SK-N-DZ (cell line): ENCODE measurements at regions not wholly inside any gene's neighbourhood (a gene's known extent, or its start where the extent isn't known, plus 50 kb on each side); places are given as distances from the start of the nearest gene placed in this dataset.

Experiments
- DNase-seq: peaks from one replicate; pipeline ENCODE4 v3.0.0-alpha.2; 2015; ENCODE audit warnings: low spot score

DNA sequence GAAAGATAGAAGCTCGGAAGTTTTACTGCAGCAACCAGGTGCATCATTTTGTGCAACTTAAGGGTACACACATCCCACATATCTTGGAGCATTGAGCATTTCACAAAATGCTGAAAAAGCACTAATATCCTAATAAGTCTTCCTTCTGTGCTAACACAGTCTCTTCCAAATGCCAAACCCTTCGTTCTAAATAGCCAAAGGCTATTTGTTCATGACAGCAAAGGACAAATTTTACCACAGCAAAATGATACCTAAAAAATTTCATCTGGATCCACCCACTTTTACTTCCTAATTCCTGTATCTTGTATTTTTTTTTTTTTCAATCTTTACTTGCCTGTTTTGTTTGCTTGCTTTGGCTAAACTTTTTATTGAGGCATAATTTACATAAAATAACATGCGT lies 435.0 kb downstream of the RND3 start:
- DNase-seq: no peak

DNA sequence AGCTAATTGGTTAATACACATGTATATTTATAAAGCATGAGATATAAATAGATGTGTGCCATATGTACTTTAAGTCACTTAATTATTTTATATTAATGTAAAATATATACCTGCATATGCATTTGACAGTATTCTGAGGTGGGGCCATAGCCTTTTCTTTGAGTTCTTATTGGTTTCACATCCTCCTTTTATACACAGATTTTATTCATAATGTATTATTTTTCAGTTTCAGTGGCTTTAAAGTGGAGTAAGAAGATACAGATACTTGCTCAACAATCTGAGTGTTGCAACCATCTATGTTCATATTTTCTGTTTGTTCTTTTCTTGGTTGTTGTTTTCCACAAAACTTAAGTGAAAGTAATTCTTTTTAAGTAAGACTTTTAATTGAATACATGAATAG lies 436.5 kb downstream of the RND3 start:
- DNase-seq: no peak

DNA sequence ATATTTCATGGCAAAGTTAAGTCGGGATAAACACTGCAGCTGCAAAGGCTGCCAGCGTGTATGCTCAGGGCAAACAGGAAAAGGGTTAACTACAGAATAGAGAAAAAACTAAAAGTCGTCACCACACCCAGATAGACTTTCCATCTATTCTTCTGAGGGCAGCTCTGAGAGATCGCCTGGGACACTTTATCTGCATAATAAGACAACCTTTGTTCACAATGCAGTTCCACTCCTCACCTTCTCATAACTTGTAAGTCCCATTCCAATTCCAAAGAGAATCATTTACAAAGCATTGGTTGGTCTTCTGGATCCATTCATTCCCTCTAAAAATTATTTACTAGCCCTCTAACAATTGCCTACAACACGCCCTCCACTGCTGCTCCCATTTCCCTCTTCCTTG lies 437.4 kb downstream of the RND3 start:
- no peak for DNase-seq

DNA sequence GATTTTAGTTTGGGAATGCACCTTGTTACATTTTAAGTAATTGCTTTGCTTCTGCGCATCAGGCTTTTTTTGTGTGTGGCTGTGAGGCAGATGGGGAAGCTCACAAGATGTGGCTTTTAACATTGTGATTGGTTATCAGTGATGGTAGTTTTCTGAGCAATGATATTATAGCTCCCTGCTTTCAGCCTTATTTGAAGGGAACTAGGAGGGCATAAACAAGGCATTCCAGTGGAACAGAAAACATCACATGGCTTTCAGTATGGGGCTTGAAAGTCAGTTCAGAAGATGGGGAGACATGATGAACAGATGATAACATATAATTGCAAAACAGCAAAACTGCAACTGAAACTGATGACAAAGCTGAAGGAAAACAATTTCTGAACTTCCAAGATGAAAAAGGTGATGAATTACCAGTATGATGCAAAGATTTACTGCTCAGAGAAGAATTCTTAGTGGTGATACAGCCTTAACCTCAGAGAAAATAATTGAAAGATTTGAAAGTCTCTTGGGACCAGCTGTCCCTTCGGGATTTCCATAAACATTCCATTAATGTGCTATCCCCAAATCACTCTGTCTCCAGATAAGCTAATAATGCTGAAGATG lies 439.7 kb downstream of the RND3 start:
- no peak for DNase-seq

DNA sequence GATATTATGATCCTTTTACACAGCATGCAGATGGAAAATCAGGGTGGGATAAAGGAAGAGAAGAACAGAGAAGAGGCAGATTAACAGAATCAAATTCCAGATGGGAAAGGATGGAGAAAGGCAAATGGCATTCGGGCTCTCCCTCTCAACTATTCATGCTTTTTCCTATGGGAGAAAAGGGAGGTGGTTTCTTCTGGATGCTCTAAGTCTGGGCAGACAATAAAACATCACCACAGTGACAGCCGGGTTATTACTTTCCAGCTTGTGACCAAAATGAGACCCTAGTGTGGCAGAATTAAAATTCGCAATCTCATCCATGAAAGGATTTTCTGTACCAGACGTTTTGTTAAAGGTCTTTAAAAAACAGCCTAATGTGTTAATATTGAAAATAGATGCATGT lies 440.7 kb downstream of the RND3 start:
- DNase-seq: no peak

DNA sequence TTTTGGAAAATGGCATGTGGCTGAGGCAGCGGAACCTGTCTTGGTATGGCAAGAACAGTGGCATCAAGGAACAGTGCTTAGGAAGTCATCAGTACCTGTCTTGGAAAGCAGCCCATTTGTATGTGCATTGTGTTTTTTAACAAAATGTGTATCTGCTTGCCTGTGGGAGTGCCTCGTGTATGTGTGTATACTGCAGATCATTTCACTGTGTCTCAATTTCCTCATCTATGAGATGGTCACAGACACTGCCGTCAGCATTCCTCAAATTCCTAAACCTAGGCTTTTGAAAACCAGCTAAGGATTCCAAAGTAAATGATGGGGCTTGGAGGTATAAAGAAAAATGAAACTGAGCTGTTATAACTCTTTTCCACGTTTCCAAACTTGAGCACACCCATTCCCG lies 441.3 kb downstream of the RND3 start:
- no peak for DNase-seq

DNA sequence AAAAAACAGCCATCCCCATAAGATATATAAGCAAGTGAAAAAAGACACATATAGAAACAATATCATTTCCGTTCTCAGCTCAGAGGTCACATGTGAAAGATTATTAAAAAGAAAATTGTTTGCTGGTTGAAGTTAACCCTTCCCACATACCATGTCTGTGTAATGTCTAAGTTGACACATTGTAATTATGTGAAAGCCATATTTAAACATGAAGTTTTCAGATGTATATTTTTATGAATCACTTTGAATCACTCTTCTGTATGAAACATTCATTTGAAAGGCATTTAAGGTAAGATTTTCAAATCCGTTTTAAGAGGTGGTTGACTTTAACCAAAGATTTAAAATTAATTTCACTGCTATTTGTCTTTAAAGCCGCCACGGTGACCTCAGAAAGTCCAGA lies 441.9 kb downstream of the RND3 start:
- DNase-seq: no peak

DNA sequence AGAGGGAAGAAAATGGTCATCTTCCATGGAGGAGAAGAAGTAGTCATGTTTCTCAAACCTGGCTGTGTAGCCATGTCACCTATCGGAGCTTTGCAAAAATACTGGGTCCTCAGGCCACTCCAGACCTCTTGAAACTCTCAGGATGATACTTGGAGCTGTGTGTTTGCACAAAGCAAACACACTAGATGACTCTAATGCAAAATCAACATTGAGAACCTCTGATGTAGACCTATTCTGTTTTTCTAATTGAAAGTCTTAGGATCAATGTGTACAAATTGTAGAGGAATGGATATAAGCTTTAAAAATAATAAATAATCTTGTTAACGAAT lies 444.3 kb downstream of the RND3 start:
- no peak for DNase-seq

DNA sequence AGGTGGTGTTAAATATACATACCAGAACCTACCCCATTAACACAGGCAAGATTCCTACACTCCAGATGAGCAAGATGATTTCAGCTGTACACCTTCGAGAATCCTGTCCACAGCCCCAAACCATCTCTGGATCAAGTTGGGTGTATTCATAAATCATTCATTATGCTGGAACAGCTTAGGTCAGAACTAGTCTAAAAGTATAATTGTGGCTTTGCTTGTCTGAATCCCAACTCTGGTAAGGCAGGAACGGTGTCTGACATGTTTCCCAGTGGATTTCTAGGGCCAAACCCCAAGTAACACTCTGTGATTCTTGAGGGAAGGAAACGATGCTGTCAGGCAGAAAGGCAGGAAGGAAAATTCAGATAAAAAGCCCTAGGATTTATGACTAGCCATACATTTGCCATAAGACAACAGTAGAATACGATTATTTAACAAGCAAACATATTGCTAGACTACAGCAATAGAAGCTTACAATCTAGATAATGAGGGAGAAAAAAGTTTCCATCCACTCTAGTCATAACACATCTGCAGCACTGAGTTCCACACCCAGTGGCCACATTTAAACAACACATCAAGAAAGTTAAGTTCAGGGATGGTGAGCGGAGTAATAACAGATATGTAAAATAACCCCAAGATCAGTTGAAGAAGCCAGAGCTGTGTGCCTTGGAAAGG lies 444.8 kb downstream of the RND3 start:
- DNase-seq: no peak

DNA sequence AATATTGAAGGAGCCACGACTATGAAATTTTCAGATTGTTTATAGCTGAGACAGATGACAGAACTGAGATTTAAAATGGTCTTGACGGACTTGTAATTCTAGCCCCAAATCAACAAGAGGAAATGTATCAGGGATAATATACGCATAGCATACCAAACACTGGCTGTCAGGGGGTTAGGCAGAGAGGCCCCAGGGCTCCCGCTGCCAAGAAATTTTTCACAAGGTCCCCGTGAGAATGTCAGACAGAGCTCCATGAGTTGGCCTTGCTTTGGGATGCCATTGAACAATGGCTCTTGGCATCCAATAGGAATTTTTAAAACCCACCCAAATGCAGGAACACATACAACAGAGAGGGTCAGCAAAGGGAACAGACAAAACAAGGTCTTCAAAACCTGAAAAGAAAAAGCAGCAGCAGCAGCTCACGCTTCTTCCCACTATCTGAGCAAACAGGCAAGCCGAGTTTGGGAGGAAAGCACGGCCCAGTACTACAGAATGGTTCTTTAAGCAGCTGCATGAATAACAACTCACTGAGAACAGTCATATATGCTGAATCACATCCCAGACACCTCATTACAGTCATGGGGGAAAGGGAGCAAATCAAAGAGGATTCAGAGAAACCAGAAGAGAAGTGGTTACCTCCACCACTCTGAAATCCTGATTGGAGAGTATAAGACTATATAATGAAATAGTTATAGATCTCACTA lies 445.6 kb downstream of the RND3 start:
- no peak for DNase-seq

DNA sequence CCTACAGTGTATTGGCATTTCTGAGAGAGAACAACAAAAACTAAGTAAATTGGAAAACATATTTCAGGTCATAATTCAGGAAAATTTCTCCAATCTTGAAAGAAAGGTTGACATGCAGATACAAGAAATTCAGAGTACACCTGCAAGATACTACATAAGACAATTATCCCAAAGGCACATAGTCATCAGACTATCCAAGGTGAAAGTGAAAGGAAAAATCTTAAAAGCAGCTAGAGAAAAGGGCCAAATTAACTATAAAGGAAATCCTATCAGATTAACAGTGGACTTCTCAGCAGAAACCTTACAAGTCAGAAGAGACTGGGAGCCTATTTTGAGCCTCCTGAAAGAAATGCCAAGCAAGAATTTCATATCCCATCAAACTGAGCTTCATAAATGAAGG lies 449.0 kb upstream of the MMADHC start:
- DNase-seq: no peak

DNA sequence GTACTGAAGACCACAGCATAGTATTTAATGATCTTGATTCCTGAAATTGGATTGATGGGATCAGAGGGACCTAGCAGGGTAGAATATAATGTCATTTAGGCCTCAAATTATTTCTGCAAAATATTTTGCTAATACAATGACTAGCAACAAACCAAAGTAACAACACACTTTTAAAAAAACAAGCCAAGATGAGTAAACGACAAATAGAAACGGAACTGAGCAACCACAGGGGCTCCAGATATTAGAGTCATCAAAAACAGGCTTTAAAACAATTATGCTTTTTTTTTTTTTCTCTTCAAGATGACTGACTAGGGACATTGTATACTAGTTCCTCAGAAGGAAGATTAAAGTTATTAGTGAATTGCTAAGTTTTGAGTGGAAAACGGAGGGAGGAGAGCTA lies 447.1 kb upstream of the MMADHC start:
- DNase-seq: no peak

DNA sequence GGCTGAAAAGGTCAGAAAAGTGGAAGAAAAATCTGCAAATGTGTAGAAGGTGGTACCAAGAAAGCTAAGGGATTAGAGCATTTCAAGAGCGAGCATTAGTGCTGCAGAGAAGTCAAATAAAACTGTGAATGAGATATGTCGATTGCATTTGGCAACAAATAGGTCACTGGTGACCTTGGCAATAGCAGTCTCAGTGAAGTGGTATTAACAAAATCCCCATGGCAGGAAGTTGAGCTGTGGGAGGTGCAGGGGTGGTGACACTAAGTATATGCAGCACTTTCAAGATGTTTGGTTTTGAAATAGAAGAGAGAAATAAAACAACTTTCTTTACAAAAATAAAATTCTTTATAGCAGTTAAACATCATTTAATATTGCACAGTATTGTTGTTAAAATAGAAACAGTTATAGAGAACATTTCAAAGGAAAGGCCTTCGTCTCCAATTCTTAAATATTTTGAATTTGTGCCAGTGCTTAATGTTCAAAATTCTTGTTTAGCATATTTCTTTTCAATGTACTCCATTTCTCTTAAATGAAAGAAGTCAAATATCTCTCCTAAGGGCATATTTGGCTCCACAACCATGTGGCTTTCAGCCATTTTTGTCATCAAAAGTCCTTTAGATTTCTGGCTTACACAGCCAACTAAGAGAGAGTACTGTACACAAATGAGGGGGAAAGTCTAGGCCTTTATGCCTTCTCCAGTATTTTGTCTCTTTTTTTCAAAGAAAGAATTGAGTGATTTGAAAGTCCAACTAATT lies 443.0 kb upstream of the MMADHC start:
- no peak for DNase-seq

DNA sequence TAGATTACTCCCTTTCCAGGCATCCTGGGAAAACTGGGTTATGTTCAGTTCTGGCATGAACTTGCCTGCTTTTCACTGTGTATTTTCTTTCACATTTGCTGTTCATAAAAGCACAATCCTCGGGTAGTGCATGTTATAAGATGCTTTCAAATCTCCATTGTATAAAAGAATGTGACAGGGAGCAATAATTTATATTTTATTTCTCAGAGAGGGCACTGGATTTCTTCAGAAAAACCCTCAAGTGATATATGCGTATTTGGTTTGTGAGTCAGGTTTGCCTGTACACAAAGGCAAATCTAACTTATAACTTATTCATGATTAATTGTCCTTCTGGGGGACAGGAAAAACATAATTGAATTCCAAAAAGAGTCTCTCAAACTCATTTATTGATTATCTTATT lies 440.7 kb upstream of the MMADHC start:
- DNase-seq: no peak

DNA sequence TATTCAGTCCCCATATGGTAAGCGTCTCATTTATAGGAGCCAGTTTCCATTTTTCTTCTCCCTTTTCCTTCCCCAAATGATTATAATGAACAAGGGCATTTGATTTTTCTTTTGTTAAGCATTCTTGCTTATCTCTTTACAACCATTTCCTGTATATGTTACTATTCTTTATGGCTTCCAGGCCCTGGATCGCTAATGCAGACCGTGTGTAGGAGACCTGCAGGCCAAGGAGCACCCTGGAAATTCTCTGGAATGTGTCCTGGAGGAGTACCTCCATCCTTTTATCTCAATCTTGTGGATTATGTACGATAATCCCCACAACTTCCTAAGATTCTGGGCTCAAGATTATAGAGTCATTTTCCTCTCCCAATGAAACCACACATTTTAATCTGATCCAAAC lies 439.6 kb upstream of the MMADHC start:
- no peak for DNase-seq

DNA sequence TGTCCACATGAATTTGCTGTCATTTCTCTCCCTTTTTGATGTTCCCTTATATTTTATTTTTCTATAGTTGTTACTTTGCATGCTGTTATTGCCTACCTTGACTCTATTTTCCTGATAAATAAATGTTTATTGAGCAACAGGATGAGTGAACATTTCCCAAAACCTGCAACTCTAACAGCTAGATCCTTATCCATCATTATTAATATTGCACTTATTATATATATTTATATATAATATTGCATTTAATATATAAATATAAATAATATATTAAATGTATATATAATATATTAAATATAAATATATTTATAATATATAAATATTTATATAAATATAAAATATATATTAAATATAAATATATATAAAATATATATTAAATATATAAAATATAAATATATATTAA lies 436.1 kb upstream of the MMADHC start:
- no peak for DNase-seq

DNA sequence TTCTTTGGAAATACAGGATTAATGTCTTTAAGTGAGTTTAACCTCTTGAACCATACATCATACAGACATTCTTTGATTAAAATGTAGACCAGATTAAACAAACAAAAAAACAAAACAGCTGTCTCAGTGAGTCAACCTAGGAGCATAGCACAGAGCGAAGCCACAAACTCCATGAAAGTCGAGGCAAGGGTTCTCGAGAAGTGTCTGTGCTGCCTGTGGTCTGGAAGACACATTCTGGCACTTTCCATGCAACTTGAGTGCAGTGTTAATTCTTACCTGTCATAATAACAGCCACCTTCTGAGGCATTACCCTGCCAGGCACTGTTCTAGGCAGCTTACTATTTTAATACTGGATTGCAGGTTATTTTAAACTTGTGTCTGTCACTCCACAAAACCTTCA lies 435.5 kb upstream of the MMADHC start:
- no peak for DNase-seq

DNA sequence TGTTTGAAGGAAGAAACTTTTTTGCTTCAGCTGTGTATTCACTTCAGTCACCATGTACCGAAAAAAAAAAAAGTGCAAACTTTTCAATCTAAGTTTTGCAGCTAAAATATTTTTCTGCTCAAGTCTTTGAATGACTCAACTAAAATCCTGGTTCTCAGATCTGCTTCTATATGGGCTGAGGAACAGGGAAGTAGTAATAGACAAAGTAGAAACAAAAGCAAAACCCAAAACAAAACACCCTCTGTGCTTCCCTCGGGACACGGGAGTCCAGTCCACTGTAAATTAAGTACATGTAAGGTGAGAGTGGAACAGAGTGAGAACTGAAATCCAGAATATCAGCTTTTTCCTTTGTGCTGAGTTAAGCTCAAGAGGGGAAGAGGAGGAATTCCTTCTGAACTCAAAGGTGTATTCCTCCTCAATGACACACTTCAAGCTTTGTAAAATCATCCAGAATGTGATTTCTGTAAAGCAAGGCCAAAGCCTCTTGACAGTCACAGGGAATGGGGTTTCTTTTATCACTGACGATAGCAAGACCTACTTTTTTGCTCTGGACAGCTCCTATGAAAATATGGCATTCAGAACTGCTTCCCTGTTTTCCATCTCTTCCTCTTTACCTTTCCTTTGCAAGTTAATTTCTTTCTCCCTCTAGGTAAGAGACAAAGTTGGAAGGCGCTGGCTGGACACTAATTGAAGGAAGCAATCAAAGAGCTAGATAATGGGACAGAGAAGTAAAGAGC lies 433.5 kb upstream of the MMADHC start:
- DNase-seq: no peak

DNA sequence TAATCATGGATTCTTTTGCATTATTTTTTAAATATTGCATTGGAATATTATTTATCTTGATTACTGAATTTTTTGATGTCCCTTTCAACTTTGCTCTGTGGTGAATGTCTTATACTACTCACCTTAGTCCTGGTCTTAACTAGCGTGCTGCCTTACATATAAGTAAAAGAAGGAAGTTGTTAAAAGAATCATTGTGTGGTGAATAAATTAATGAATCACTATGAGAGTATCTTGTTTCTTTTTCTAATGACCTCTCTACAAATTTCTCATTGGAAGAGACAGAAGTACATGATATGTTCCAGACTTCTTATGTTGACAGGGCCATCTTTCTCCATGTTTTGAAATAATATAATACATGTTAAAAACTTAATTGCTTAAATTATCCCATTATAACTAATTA lies 432.6 kb upstream of the MMADHC start:
- DNase-seq: no peak

DNA sequence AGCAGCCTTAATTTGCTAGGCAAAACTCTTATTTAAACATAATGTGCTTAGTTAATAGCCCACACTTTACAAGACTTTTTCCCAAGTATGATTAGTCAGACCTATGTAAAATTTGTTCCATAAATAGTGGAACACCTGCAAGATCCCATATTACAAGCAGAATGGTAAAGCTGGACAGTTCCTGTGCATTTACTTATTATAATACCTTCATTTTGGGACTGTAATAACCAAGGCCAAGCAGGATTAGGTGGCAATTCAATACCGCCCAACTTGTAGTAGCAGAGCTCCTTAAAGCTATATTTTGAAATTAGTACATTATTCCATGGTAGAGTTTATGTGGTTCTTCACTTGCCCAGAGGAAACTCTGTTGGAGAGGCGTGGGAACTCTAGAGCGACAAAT lies 431.5 kb upstream of the MMADHC start:
- DNase-seq: no peak

DNA sequence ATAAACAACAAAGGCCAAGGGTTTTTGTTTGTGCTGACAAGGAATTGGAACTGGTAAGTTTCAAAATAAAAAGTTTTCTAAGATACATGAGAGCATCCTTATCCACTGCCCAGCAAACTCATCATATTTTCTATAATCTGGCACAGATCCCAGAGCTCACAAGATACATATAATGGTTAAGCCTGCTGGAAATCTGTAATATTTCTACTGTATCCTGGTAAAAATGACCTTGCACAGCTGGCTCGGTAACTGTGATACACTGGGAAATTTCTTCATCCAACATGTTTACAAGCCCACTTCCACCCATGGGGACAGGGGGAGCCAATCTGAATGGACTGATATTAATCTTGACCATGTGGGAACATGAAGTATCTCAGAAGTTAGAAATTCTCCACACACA lies 425.4 kb upstream of the MMADHC start:
- DNase-seq: no peak

DNA sequence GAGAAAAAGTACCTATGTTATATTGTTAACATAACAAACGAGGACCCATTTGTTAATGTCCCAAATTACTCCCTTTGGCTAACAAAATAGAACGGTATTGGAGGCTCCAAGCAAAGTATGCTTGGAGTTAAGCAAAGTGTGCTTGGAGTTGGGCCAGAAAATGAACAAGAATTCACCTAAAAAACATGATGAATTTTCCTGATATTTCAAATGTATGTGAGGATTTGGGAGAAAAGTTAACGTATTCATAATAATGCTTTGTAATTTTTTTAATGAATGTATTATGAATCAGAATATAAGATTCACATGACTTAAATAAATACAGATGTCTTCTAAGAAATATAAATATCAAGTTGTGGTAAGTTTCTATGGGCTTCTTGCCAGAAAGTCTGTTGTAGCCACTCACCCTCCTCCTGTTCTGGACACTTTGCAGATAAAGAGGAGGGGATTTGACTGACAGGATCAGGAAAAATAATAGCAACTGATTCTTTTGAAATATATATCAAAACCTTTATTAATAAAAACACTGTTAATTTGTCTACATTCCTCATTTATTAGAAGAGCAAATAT lies 423.7 kb upstream of the MMADHC start:
- DNase-seq: no peak
